Stomach smooth muscle (tissue), 2 donors: ENCODE measurements at regions not wholly inside any gene's neighbourhood (a gene's known extent, or its start where the extent isn't known, plus 50 kb on each side); places are given as distances from the start of the nearest gene placed in this dataset.

Experiments used
- H3K27ac ChIP-seq: one replicate; pipeline ENCODE4 v1.7.0; 2013; ENCODE audit warnings: mild to moderate bottlenecking, low read length, inconsistent platforms
- H3K27me3 ChIP-seq, 2 donors: one replicate each; pipeline ENCODE4 v1.7.0; 2013; ENCODE audit warnings: low read length in 2 of 2; ENCODE audit not compliant: insufficient read depth in 2 of 2, control insufficient read depth in 1 of 2
- H3K36me3 ChIP-seq, 2 donors: one replicate each; pipeline ENCODE4 v1.7.0; 2013; ENCODE audit warnings: low read length in 2 of 2; ENCODE audit not compliant: control insufficient read depth in 2 of 2, insufficient read depth in 2 of 2
- H3K4me1 ChIP-seq: one replicate; pipeline ENCODE4 v1.7.0; 2013; ENCODE audit warnings: low read length; ENCODE audit not compliant: control insufficient read depth, insufficient read depth
- H3K4me3 ChIP-seq, 2 donors: one replicate each; pipeline ENCODE4 v1.7.0; 2013; ENCODE audit warnings: low read length in 2 of 2
- H3K9ac ChIP-seq, 2 donors: one replicate each; pipeline ENCODE4 v1.7.0; 2013; ENCODE audit warnings: low read length in 2 of 2, mild to moderate bottlenecking in 1 of 2
- H3K9me3 ChIP-seq, 2 donors: one replicate each; pipeline ENCODE4 v1.7.0; 2013; ENCODE audit warnings: low read length in 2 of 2; ENCODE audit not compliant: control insufficient read depth in 2 of 2
- donor health status: healthy.
- donor health status: Pancreatic carcinoma.

- Histone ChIP-seq H3K27ac (no peak overlapping the region), H3K9ac (no peak overlapping the region), H3K9me3 (no peaks in the 10 kb centered on the region), H3K4me3 (no peak overlapping the region), H3K27me3 (no peaks in the 10 kb centered on the region), H3K36me3 (no peaks in the 10 kb centered on the region), H3K4me1 (no peaks in the 10 kb centered on the region)
Measured at GRCh38 chr20:47949230-47949629, 163.9 kb upstream of the SULF2 start.

DNA sequence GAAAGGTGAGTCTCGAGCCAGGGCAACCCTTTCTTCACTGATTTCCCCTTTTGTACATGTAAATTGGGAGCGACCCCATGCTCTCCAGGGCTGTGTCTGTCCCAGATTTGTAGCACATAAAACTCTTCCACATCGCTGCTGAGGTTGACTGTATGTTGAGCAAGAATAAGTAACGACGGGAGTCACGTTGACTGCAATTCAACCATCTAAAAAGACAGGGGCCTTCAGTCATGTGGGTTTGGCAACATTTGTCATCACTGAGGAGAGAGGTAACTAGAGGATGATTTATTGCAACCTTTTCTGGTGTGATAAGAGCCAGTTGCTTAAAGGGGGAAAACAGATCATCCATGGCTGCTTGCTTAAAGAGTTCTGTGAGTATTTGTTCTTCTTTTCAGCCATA lies 159.4 kb upstream of the SULF2 start:
- Histone ChIP-seq H3K9me3 (no peaks in the 10 kb centered on the region), H3K27ac (no peak overlapping the region), H3K4me3 (no peak overlapping the region), H3K27me3 (no peaks in the 10 kb centered on the region), H3K36me3 (no peaks in the 10 kb centered on the region), H3K9ac (no peak overlapping the region), H3K4me1 (no peaks in the 10 kb centered on the region)

DNA sequence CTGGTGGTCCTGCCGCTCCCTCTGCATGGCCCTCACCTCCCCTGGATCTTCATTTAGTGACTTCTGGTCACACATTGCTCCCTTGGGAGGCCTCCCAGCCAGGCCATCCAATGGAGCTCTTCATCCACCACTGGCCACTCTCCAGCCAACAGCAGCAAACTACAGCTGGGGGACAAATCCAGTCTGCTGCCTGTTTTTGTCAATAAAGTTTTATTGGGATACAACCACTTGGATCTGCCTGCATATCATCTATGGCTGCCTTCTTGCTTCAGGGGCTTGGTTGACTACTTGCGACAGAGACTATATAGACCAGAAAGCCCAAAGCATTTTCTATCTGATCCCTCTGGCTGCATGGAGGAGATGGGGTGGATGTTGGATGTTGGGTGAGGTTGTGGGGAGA lies 156.6 kb upstream of the SULF2 start:
- Histone ChIP-seq H3K9ac (no peak overlapping the region), H3K4me1 (no peaks in the 10 kb centered on the region), H3K27ac (no peak overlapping the region), H3K9me3 (no peaks in the 10 kb centered on the region), H3K4me3 (no peak overlapping the region), H3K36me3 (no peaks in the 10 kb centered on the region), H3K27me3 (peaks cover 0 to 3% of the 10 kb centered on the region in 2 donors)

DNA sequence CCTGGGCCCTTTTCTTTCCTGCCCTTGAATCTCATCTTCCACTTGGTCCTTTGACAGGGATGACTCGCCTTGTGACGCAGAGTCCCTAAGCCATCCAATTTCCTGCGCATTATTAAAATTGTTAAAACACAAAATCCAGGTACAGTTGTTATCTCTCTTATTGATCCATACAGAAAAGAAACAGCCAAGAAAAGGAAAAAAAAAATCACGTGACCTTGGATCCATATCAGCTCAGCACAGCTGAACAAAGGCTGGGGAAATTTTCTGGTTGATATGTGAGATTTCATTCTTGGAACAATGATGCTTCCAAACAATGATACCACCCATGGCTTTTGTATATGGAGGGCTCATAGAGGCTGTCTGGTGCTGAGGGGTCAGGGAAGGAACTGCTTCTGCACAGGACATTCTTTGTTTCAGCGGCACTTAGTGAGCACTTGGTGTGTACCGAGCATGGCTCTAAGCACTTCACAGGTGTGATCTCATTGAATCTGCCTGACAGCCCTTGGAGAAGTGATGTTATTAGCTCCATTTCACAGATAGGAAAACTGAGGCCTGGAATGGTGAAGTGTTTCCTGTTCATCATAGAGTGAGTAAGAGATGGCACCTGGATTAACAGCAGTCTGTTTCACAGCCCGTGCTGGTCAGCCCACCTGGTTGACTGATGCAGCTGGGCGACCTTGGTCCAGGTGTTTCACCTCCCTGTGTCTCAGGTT lies 155.0 kb upstream of the SULF2 start:
- Histone ChIP-seq H3K27ac (no peak overlapping the region), H3K9ac (no peak overlapping the region), H3K4me1 (no peaks in the 10 kb centered on the region), H3K9me3 (no peaks in the 10 kb centered on the region), H3K4me3 (no peak overlapping the region), H3K27me3 (peaks cover 0 to 3% of the 10 kb centered on the region in 2 donors), H3K36me3 (no peaks in the 10 kb centered on the region)

- H3K36me3 ChIP-seq, result no peaks in the 10 kb centered on the region
- H3K9ac ChIP-seq, result no peak overlapping the region
- H3K9me3 ChIP-seq, result no peaks in the 10 kb centered on the region
- H3K4me3 ChIP-seq, result no peak overlapping the region
- H3K27me3 ChIP-seq, result peaks cover 0 to 3% of the 10 kb centered on the region in 2 donors
- H3K27ac ChIP-seq, result no peak overlapping the region
- no peaks in the 10 kb centered on the region for H3K4me1 ChIP-seq
Measured at GRCh38 chr20:47936612-47937011, 151.3 kb upstream of the SULF2 start.

- no peak overlapping the region for H3K4me3 ChIP-seq
- peaks cover 0 to 3% of the 10 kb centered on the region in 2 donors for H3K27me3 ChIP-seq
- no peaks in the 10 kb centered on the region for H3K9me3 ChIP-seq
Measured at GRCh38 chr20:47934761-47935160, 149.5 kb upstream of the SULF2 start.

GRCh38 chr20:47931443-47931842 lies 146.2 kb upstream of the SULF2 start:
- H3K4me3 ChIP-seq, result no peak overlapping the region
- no peaks in the 10 kb centered on the region for H3K27me3 ChIP-seq
- no peaks in the 10 kb centered on the region for H3K9me3 ChIP-seq

More at GRCh38 chr20:47934761-47935160, 149.5 kb upstream of the SULF2 start:
- Histone ChIP-seq H3K9ac (no peak overlapping the region), H3K36me3 (no peaks in the 10 kb centered on the region), H3K27ac (no peak overlapping the region), H3K4me1 (no peaks in the 10 kb centered on the region)

GRCh38 chr20:47931002-47931401 lies 145.7 kb upstream of the SULF2 start:
- Histone ChIP-seq H3K9ac (no peak overlapping the region), H3K4me1 (no peaks in the 10 kb centered on the region), H3K4me3 (no peak overlapping the region), H3K27ac (no peak overlapping the region), H3K27me3 (no peaks in the 10 kb centered on the region), H3K9me3 (no peaks in the 10 kb centered on the region), H3K36me3 (no peaks in the 10 kb centered on the region)

More at GRCh38 chr20:47931443-47931842, 146.2 kb upstream of the SULF2 start:
- Histone ChIP-seq H3K4me1 (no peaks in the 10 kb centered on the region), H3K9ac (no peak overlapping the region), H3K27ac (no peak overlapping the region), H3K36me3 (no peaks in the 10 kb centered on the region)

DNA sequence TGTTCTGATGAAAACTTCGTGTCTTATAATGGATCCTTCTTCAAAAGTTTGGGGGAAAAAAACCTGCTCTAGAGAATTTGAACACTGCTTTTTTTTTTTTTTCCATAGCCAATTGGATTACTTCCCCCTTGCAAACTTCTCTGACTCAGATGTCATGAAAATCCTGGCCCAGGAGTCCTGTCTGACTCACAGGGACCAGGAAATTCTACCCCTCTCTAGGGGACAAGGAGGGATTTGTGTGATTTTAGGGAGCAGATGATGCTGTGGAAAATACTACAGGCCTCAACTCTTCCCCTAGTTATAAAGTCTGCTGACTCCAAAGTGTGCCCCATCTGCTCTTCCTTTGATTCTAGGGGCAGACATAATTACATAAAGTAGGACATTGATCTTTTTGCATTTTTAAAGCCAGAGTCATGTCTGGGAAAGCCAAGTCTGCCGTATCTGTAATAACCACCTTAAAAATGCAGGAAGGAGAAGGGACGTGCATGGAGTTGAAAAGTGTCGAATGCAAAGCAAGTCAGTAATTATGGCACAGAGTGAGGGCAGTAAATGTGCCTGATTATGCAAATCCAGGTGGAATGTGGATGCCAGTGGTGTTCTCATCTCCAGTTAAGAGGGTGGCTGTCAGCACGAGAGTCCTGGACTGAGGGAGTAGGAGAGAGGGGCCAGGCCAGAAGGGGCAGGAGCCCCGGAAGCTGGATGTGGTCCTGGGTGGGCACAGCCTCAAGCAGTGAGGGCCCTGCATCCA lies 144.3 kb upstream of the SULF2 start:
- H3K27me3 ChIP-seq, result no peaks in the 10 kb centered on the region
- H3K36me3 ChIP-seq, result no peaks in the 10 kb centered on the region
- no peak overlapping the region for H3K9ac ChIP-seq
- H3K9me3 ChIP-seq, result no peaks in the 10 kb centered on the region
- no peak overlapping the region for H3K4me3 ChIP-seq
- no peak overlapping the region for H3K27ac ChIP-seq
- no peaks in the 10 kb centered on the region for H3K4me1 ChIP-seq

- no peak overlapping the region for H3K9ac ChIP-seq
- H3K27ac ChIP-seq, result no peak overlapping the region
- H3K4me1 ChIP-seq, result no peaks in the 10 kb centered on the region
- H3K4me3 ChIP-seq, result no peak overlapping the region
- H3K27me3 ChIP-seq, result no peaks in the 10 kb centered on the region
- no peaks in the 10 kb centered on the region for H3K36me3 ChIP-seq
- H3K9me3 ChIP-seq, result no peaks in the 10 kb centered on the region
Measured at GRCh38 chr20:47927944-47928343, 142.7 kb upstream of the SULF2 start.

GRCh38 chr20:47927385-47927851 lies 142.1 kb upstream of the SULF2 start:
- Histone ChIP-seq H3K4me3 (no peak overlapping the region), H3K9ac (no peak overlapping the region), H3K4me1 (no peaks in the 10 kb centered on the region), H3K9me3 (no peaks in the 10 kb centered on the region), H3K36me3 (no peaks in the 10 kb centered on the region), H3K27ac (no peak overlapping the region), H3K27me3 (no peaks in the 10 kb centered on the region)
